22Rv1 (cell line): ENCODE measurements at regions not wholly inside any gene's neighbourhood (a gene's known extent, or its start where the extent isn't known, plus 50 kb on each side); places are given as distances from the start of the nearest gene placed in this dataset.

ENCODE experiments used
- ZFX ChIP-seq: fragments of 450-650 bp; IDR thresholded peaks from 2 replicates; pipeline ENCODE4 v1.6.1; 2017; ENCODE audit warnings: antibody characterized with exemption, borderline replicate concordance
- TF ChIP-seq, protein P1 (sequence below): fragments of 450-650 bp; IDR thresholded peaks from 2 replicates; pipeline ENCODE4 v1.5.1; 2017; ENCODE audit warnings: mild to moderate bottlenecking

GRCh38 chr2:2455151-2455550 is 124.1 kb upstream of the MYT1L start:
- TF ChIP-seq, protein P1, sequence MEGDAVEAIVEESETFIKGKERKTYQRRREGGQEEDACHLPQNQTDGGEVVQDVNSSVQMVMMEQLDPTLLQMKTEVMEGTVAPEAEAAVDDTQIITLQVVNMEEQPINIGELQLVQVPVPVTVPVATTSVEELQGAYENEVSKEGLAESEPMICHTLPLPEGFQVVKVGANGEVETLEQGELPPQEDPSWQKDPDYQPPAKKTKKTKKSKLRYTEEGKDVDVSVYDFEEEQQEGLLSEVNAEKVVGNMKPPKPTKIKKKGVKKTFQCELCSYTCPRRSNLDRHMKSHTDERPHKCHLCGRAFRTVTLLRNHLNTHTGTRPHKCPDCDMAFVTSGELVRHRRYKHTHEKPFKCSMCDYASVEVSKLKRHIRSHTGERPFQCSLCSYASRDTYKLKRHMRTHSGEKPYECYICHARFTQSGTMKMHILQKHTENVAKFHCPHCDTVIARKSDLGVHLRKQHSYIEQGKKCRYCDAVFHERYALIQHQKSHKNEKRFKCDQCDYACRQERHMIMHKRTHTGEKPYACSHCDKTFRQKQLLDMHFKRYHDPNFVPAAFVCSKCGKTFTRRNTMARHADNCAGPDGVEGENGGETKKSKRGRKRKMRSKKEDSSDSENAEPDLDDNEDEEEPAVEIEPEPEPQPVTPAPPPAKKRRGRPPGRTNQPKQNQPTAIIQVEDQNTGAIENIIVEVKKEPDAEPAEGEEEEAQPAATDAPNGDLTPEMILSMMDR: no peak
- no peak for TF ChIP-seq ZFX
